CD14-positive monocyte (primary cell): ENCODE measurements at regions not wholly inside any gene's neighbourhood (a gene's known extent, or its start where the extent isn't known, plus 50 kb on each side); places are given as distances from the start of the nearest gene placed in this dataset.

ENCODE experiments used
- DNase-seq, 3 donors: peaks; one replicate each; pipeline ENCODE4 v3.0.0-alpha.2; 2011 to 2022
- H2AFZ ChIP-seq: 2 replicates; pipeline ENCODE4 v1.6.0; 2012; ENCODE audit warnings: mild to moderate bottlenecking, low read depth, low read length, inconsistent platforms; ENCODE audit not compliant: insufficient read depth, poor library complexity, severe bottlenecking
- H3K27ac ChIP-seq, 2 donors: 1 replicate in 1 of 2; 2 replicates in 1 of 2; pipeline ENCODE4 v1.5.1; 2012 to 2013; ENCODE audit warnings: low read length in 2 of 2, control low read depth in 1 of 2, inconsistent platforms in 1 of 2, low read depth in 1 of 2, mild to moderate bottlenecking in 1 of 2
- H3K27me3 ChIP-seq, 2 donors: one replicate each; pipeline versions ENCODE4 v1.6.0 to v1.6.1; 2011 to 2013; ENCODE audit warnings: low read length in 2 of 2; ENCODE audit not compliant: control insufficient read depth in 2 of 2, insufficient read depth in 2 of 2
- H3K36me3 ChIP-seq, 2 donors: replicated peaks in 1 of 2; 1 replicate in 1 of 2; 2 replicates in 1 of 2; pipeline versions ENCODE4 v1.5.1 to v1.6.1; 2012 to 2013; ENCODE audit warnings: low read length in 2 of 2, control low read depth in 1 of 2, inconsistent platforms in 1 of 2, mild to moderate bottlenecking in 1 of 2; ENCODE audit not compliant: insufficient read depth in 2 of 2, control insufficient read depth in 1 of 2
- H3K4me1 ChIP-seq, 2 donors: 1 replicate in 1 of 2; 2 replicates in 1 of 2; pipeline versions ENCODE4 v1.5.1 to v1.6.1; 2012 to 2013; ENCODE audit warnings: low read length in 2 of 2, control low read depth in 1 of 2, inconsistent platforms in 1 of 2, mild to moderate bottlenecking in 1 of 2, moderate library complexity in 1 of 2; ENCODE audit not compliant: insufficient read depth in 2 of 2, control insufficient read depth in 1 of 2
- H3K4me2 ChIP-seq: replicated peaks from 2 replicates; pipeline ENCODE3; 2012; ENCODE audit warnings: low read length, moderate library complexity, mild to moderate bottlenecking; ENCODE audit not compliant: poor library complexity, severe bottlenecking; ENCODE audit errors: extremely low read depth
- H3K4me3 ChIP-seq, 3 experiments: fragments of 200-600 bp in 1 of 3; sonication (generic) in 1 of 3; replicated peaks in 1 of 3; 1 replicate in 2 of 3; 2 replicates in 1 of 3; pipeline ENCODE4 v1.5.1; 2011 to 2013; ENCODE audit warnings: low read length in 3 of 3, mild to moderate bottlenecking in 3 of 3, control low read depth in 2 of 3, low read depth in 2 of 3, inconsistent platforms in 1 of 3, moderate library complexity in 1 of 3
- H3K79me2 ChIP-seq: 2 replicates; pipeline ENCODE4 v1.6.0; 2012; ENCODE audit warnings: mild to moderate bottlenecking, control low read depth, inconsistent platforms, low read length, moderate library complexity; ENCODE audit not compliant: insufficient read depth
- H3K9ac ChIP-seq: 2 replicates; pipeline ENCODE4 v1.6.0; 2017; ENCODE audit warnings: low read length, mild to moderate bottlenecking; ENCODE audit not compliant: insufficient read depth, poor library complexity, severe bottlenecking
- H3K9me3 ChIP-seq, 2 donors: replicated peaks in 1 of 2; 1 replicate in 1 of 2; 2 replicates in 1 of 2; pipeline versions ENCODE4 v1.5.1 to v1.6.1; 2012 to 2013; ENCODE audit warnings: low read length in 2 of 2, control low read depth in 1 of 2; ENCODE audit not compliant: control insufficient read depth in 1 of 2, insufficient read depth in 1 of 2
- H4K20me1 ChIP-seq: 2 replicates; pipeline ENCODE4 v1.6.0; 2012; ENCODE audit warnings: mild to moderate bottlenecking, low read length, control low read depth, moderate library complexity; ENCODE audit not compliant: insufficient read depth
- H3K27ac Mint-ChIP-seq, 7 donors: one replicate each; pipeline ENCODE4 v1.8.0; 2020; ENCODE audit warnings: mild to moderate bottlenecking in 7 of 7, mixed read lengths in 7 of 7, moderate library complexity in 6 of 7, inconsistent platforms in 2 of 7
- H3K27me3 Mint-ChIP-seq, 3 donors: one replicate each; pipeline ENCODE4 v1.8.0; 2021 to 2022; ENCODE audit warnings: low read depth in 3 of 3, mild to moderate bottlenecking in 3 of 3, mixed read lengths in 3 of 3, moderate library complexity in 3 of 3, inconsistent platforms in 1 of 3
- H3K36me3 Mint-ChIP-seq, 2 donors: one replicate each; pipeline ENCODE4 v1.8.0; 2020; ENCODE audit warnings: mixed read lengths in 2 of 2, inconsistent platforms in 1 of 2, mild to moderate bottlenecking in 1 of 2
- H3K4me1 Mint-ChIP-seq: one replicate; pipeline ENCODE4 v1.8.0; 2020; ENCODE audit warnings: mild to moderate bottlenecking, mixed read lengths
- H3K4me3 Mint-ChIP-seq, 2 donors: one replicate each; pipeline ENCODE4 v1.8.0; 2020; ENCODE audit warnings: mild to moderate bottlenecking in 2 of 2, mixed read lengths in 2 of 2, moderate library complexity in 1 of 2
- H3K9me3 Mint-ChIP-seq, 7 donors: one replicate each; pipeline ENCODE4 v1.8.0; 2020 to 2022; ENCODE audit warnings: mixed read lengths in 7 of 7, mild to moderate bottlenecking in 6 of 7, moderate library complexity in 6 of 7, inconsistent platforms in 2 of 7
- CTCF ChIP-seq: fragments of 200-600 bp; IDR thresholded peaks from one replicate; pipeline ENCODE4 v1.8.0; 2022; ENCODE audit warnings: antibody characterized with exemption, mild to moderate bottlenecking
- WGBS: methylation state at CpG from one replicate; pipeline ENCODE4 v1.1.5; 2013; ENCODE audit warnings: missing lambda C conversion rate; ENCODE audit not compliant: insufficient coverage; 5-methylcytosine and 5-hydroxymethylcytosine counted together
- intact Hi-C, 2 donors: fragments of 100-400 bp; cut with micrococcal nuclease; formaldehyde crosslinking; loops; one replicate each; pipeline versions ENCODE4 v1.15.0 to v1.15.1; 2023

GRCh38 chr2:52467189-52467588 lies 1300.4 kb upstream of the CHAC2 start:
- WGBS: 85% methylated on average over 2 of the region's 2 CpGs
- Mint-ChIP-seq H3K4me1 (no peaks in the 10 kb centered on the region), H3K27ac (no peak overlapping the region), H3K4me3 (no peak overlapping the region), H3K36me3 (no peaks in the 10 kb centered on the region), H3K9me3 (peaks cover 0 to 5% (median 2%) of the 10 kb centered on the region in 7 donors), H3K27me3 (peaks cover 0 to 2% (median 0%) of the 10 kb centered on the region in 3 donors)
- no peaks in the 10 kb centered on the region for H3K4me1 ChIP-seq
- no peaks in the 10 kb centered on the region for H3K79me2 ChIP-seq
- no peak overlapping the region for H3K4me3 ChIP-seq
- H3K4me2 ChIP-seq: no peak overlapping the region
- H3K9ac ChIP-seq: no peak overlapping the region
- no peaks in the 10 kb centered on the region for H4K20me1 ChIP-seq
- no peak overlapping the region for H3K27ac ChIP-seq
- peaks cover 6 to 8% of the 10 kb centered on the region in 2 donors for H3K9me3 ChIP-seq
- H2AFZ ChIP-seq: no peak overlapping the region
- intact Hi-C loops: no loop called here
- H3K36me3 ChIP-seq: no peaks in the 10 kb centered on the region
- no peak for DNase-seq
- H3K27me3 ChIP-seq: no peaks in the 10 kb centered on the region
- TF ChIP-seq CTCF: no peak

GRCh38 chr2:52465287-52465686 lies 1302.3 kb upstream of the CHAC2 start:
- H3K4me3 Mint-ChIP-seq: no peak overlapping the region
- WGBS: no CpG with 5 or more reads among the region's 3 CpGs
- H3K79me2 ChIP-seq: no peaks in the 10 kb centered on the region
- H3K27me3 Mint-ChIP-seq: no peaks in the 10 kb centered on the region
- no peak overlapping the region for H2AFZ ChIP-seq
- H3K9ac ChIP-seq: no peak overlapping the region
- H3K36me3 ChIP-seq: no peaks in the 10 kb centered on the region
- no peak overlapping the region for H3K27ac ChIP-seq
- H3K4me1 ChIP-seq: no peaks in the 10 kb centered on the region
- H3K9me3 Mint-ChIP-seq: peaks cover 0 to 2% (median 1%) of the 10 kb centered on the region in 7 donors
- TF ChIP-seq CTCF: no peak
- H3K4me3 ChIP-seq: no peak overlapping the region
- no peaks in the 10 kb centered on the region for H3K36me3 Mint-ChIP-seq
- H3K9me3 ChIP-seq: peaks cover 0 to 3% of the 10 kb centered on the region in 2 donors
- intact Hi-C loops: no loop called here
- H3K4me2 ChIP-seq: no peak overlapping the region
- no peak overlapping the region for H3K27ac Mint-ChIP-seq
- no peaks in the 10 kb centered on the region for H4K20me1 ChIP-seq
- DNase-seq: no peak
- no peaks in the 10 kb centered on the region for H3K27me3 ChIP-seq
- no peaks in the 10 kb centered on the region for H3K4me1 Mint-ChIP-seq
